ENCODE measurements at regions not wholly inside any gene's neighbourhood (a gene's known extent, or its start where the extent isn't known, plus 50 kb on each side); places are given as distances from the start of the nearest gene placed in this dataset.

GRCh38 chr15:93362203-93362602 is 273.2 kb upstream of the RGMA start:
- no peak for TF ChIP-seq CTCF (IDR thresholded peaks at IDR 0.05)
- TF ChIP-seq POLR2A (IDR thresholded peaks at IDR 0.05), result no peak
